ENCODE measurements at regions not wholly inside any gene's neighbourhood (a gene's known extent, or its start where the extent isn't known, plus 50 kb on each side); places are given as distances from the start of the nearest gene placed in this dataset.
"Not testable (repeated sequence)": the region's sequence is repeated elsewhere in the genome, so short reads cannot be mapped to it uniquely, and the experiment has no call there.

GRCh38 chr6:53424300-53424699, 75.5 kb upstream of the ELOVL5 start:
- POLR2A ChIA-PET, result no interaction called here
- CTCF ChIA-PET, result no interaction called here
- Histone ChIP-seq H3K79me2 (ENCODE audit: insufficient read depth, low read length) (no peaks in the 10 kb centered on the region), H3K4me2 (ENCODE audit: low read length) (no peak overlapping the region), H3K4me3 (replicated peaks in 1 of 2; ENCODE audit: low read depth in 1 of 2, low read length in 2 of 2) (no peak overlapping the region), H3K36me3 (ENCODE audit: control insufficient read depth in 1 of 2, insufficient read depth in 2 of 2, low read length in 2 of 2) (no peaks in the 10 kb centered on the region), H3K9me3 (ENCODE audit: control insufficient read depth in 1 of 2, insufficient read depth in 1 of 2, low read depth in 1 of 2, low read length in 2 of 2) (no peaks in the 10 kb centered on the region), H3K27ac (ENCODE audit: low read depth, low read length) (no peak overlapping the region), H2AFZ (ENCODE audit: low read depth, low read length, poor library complexity, severe bottlenecking) (no peak overlapping the region), H4K20me1 (ENCODE audit: insufficient read depth) (no peaks in the 10 kb centered on the region), H3K9me2 (ENCODE audit: insufficient read depth) (no peaks in the 10 kb centered on the region), H3K9ac (ENCODE audit: low read length) (no peak overlapping the region), H3K4me1 (ENCODE audit: control insufficient read depth in 1 of 2, insufficient read depth in 2 of 2, low read length in 2 of 2) (no peaks in the 10 kb centered on the region), H3K27me3 (ENCODE audit: insufficient read depth, low read length) (no peaks in the 10 kb centered on the region)
- no TSS peak for BruUV-seq (replicated peaks)
- TF ChIP-seq CTCF (IDR thresholded peaks at IDR 0.05 in 2 of 3, conservative IDR thresholded peaks at IDR 0.05 in 1 of 3; ENCODE audit: borderline replicate concordance in 1 of 3, insufficient read depth in 1 of 3, low read depth in 2 of 3, low read length in 2 of 3), result no peak
- TF ChIP-seq POLR2AphosphoS5 (IDR thresholded peaks at IDR 0.05; ENCODE audit: low read depth, low read length), result no peak
- no peak for TF ChIP-seq ATF3 (IDR thresholded peaks at IDR 0.05)
- TF ChIP-seq SIN3A (IDR thresholded peaks at IDR 0.05; ENCODE audit: low read depth), result no peak
- no peak for TF ChIP-seq ELF1 (IDR thresholded peaks at IDR 0.05; ENCODE audit: borderline replicate concordance, low read depth)
- RAD21 ChIA-PET (ENCODE audit: low non-redundant PET in 1 of 2, low total read pairs in 2 of 2, uncharacterized antibody in 2 of 2, unreplicated experiment in 2 of 2), result no interaction called here
- intact Hi-C loops (cut with micrococcal nuclease), result no loop called here
- DNase-seq (ENCODE audit: low read depth, low spot score), result no peak
- ATAC-seq, result no peak

- RAD21 ChIA-PET (ENCODE audit: low non-redundant PET in 1 of 2, low total read pairs in 2 of 2, uncharacterized antibody in 2 of 2, unreplicated experiment in 2 of 2); H4K20me1 ChIP-seq (ENCODE audit: insufficient read depth); H3K9me2 ChIP-seq (ENCODE audit: insufficient read depth); H3K27me3 ChIP-seq (ENCODE audit: insufficient read depth, low read length); H3K4me2 ChIP-seq (ENCODE audit: low read length); H3K9ac ChIP-seq (ENCODE audit: low read length); CTCF ChIA-PET; intact Hi-C loops (cut with micrococcal nuclease); H3K27ac ChIP-seq (ENCODE audit: low read depth, low read length); H3K79me2 ChIP-seq (ENCODE audit: insufficient read depth, low read length); H3K9me3 ChIP-seq (ENCODE audit: control insufficient read depth in 1 of 2, insufficient read depth in 1 of 2, low read depth in 1 of 2, low read length in 2 of 2); H3K36me3 ChIP-seq (ENCODE audit: control insufficient read depth in 1 of 2, insufficient read depth in 2 of 2, low read length in 2 of 2); BruUV-seq (replicated peaks); H2AFZ ChIP-seq (ENCODE audit: low read depth, low read length, poor library complexity, severe bottlenecking); H3K4me3 ChIP-seq (replicated peaks in 1 of 2; ENCODE audit: low read depth in 1 of 2, low read length in 2 of 2); ATAC-seq; H3K4me1 ChIP-seq (ENCODE audit: control insufficient read depth in 1 of 2, insufficient read depth in 2 of 2, low read length in 2 of 2); POLR2A ChIA-PET; DNase-seq (ENCODE audit: low read depth, low spot score): not testable (repeated sequence)
These were observed 74.8 kb upstream of the ELOVL5 start for GRCh38 chr6:53423560-53423959.

Measured in HCT116 (cell line).